OCI-LY3 (cell line): ENCODE measurements at regions not wholly inside any gene's neighbourhood (a gene's known extent, or its start where the extent isn't known, plus 50 kb on each side); places are given as distances from the start of the nearest gene placed in this dataset.
"Not testable (repeated sequence)": the region's sequence is repeated elsewhere in the genome, so short reads cannot be mapped to it uniquely, and the experiment has no call there.

Experiments
- EZH2phosphoT487 ChIP-seq: fragments of 200-600 bp; shearing (Covaris generic); IDR thresholded peaks from 2 replicates; pipeline ENCODE4 v1.6.1; 2018; ENCODE audit warnings: antibody characterized with exemption, mixed run types, low read depth
- TF ChIP-seq, protein P1 (sequence below): fragments of 200-600, 300-600 bp; sonication (generic); IDR thresholded peaks from 2 replicates; pipeline ENCODE4 v1.5.1; 2014; ENCODE audit warnings: antibody characterized with exemption, low read length, low read depth

GRCh38 chr9:102385620-102386019 is 609.5 kb upstream of the CYLC2 start:
- TF ChIP-seq, protein P1, sequence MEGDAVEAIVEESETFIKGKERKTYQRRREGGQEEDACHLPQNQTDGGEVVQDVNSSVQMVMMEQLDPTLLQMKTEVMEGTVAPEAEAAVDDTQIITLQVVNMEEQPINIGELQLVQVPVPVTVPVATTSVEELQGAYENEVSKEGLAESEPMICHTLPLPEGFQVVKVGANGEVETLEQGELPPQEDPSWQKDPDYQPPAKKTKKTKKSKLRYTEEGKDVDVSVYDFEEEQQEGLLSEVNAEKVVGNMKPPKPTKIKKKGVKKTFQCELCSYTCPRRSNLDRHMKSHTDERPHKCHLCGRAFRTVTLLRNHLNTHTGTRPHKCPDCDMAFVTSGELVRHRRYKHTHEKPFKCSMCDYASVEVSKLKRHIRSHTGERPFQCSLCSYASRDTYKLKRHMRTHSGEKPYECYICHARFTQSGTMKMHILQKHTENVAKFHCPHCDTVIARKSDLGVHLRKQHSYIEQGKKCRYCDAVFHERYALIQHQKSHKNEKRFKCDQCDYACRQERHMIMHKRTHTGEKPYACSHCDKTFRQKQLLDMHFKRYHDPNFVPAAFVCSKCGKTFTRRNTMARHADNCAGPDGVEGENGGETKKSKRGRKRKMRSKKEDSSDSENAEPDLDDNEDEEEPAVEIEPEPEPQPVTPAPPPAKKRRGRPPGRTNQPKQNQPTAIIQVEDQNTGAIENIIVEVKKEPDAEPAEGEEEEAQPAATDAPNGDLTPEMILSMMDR = not testable (repeated sequence)
- not testable (repeated sequence) for TF ChIP-seq EZH2phosphoT487
